SK-N-SH (cell line): ENCODE measurements at regions not wholly inside any gene's neighbourhood (a gene's known extent, or its start where the extent isn't known, plus 50 kb on each side); places are given as distances from the start of the nearest gene placed in this dataset.

Source experiments
- CTCF ChIA-PET: fragments of 300-600, 350-600 bp; formaldehyde crosslinking; extraction: SDS; loops from one replicate; lab custom pipeline; 2021; lab: Yijun Ruan, JAX
- POLR2A ChIA-PET: fragments of 350-600 bp; sonication (Branson Sonifier 250); formaldehyde crosslinking; extraction: SDS; loops from one replicate; lab custom pipeline; 2020; ENCODE audit warnings: antibody characterized with exemption, inconsistent platforms; lab: Yijun Ruan, JAX
- DNase-seq: peaks from one replicate; pipeline ENCODE4 v3.0.0; 2012
- H2AFZ ChIP-seq: fragments of 200-600 bp; sonication (generic); 2 replicates; pipeline ENCODE4 v1.8.1; 2016; ENCODE audit warnings: antibody characterized with exemption, mild to moderate bottlenecking, low read depth
- H3F3A ChIP-seq: fragments of 200-600 bp; sonication (generic); replicated peaks from 2 replicates; pipeline ENCODE3; 2016; ENCODE audit warnings: antibody characterized with exemption, mild to moderate bottlenecking; ENCODE audit not compliant: insufficient read depth
- H3K27ac ChIP-seq, 2 experiments: fragments of 200-500 bp in 1 of 2; fragments of 200-600 bp in 1 of 2; sonication (Bioruptor generic) in 1 of 2; sonication (generic), shearing (Covaris generic) in 1 of 2; 2 replicates each; pipeline versions ENCODE4 v1.5.1 to v1.6.1; 2014 to 2016; ENCODE audit warnings: low read depth in 2 of 2, inconsistent platforms in 1 of 2, low read length in 1 of 2, mild to moderate bottlenecking in 1 of 2, mixed read lengths in 1 of 2
- H3K27me3 ChIP-seq: fragments of 200-600 bp; sonication (generic), shearing (Covaris generic); 2 replicates; pipeline ENCODE4 v1.6.1; 2016; ENCODE audit warnings: mixed run types; ENCODE audit not compliant: insufficient read depth
- H3K36me3 ChIP-seq, 2 experiments: fragments of 200-500 bp in 1 of 2; fragments of 200-600 bp in 1 of 2; sonication (Bioruptor generic) in 1 of 2; sonication (generic) in 1 of 2; replicated peaks in 1 of 2; 2 replicates each; pipeline versions ENCODE3 to v1.5.1; 2014 to 2016; ENCODE audit warnings: low read length in 1 of 2, mild to moderate bottlenecking in 1 of 2; ENCODE audit not compliant: insufficient read depth in 2 of 2, control insufficient read depth in 1 of 2
- H3K4me1 ChIP-seq, 2 experiments: fragments of 200-500 bp in 1 of 2; fragments of 200-600 bp in 1 of 2; sonication (Bioruptor generic) in 1 of 2; sonication (generic), shearing (Covaris generic) in 1 of 2; 2 replicates each; pipeline versions ENCODE4 v1.5.1 to v1.6.1; 2014 to 2016; ENCODE audit warnings: low read depth in 1 of 2, low read length in 1 of 2, mixed run types in 1 of 2; ENCODE audit not compliant: insufficient read depth in 2 of 2, control insufficient read depth in 1 of 2
- H3K4me2 ChIP-seq: fragments of 200-600 bp; sonication (generic), shearing (Covaris generic); 2 replicates; pipeline ENCODE4 v1.6.1; 2017; ENCODE audit warnings: mixed run types
- H3K4me3 ChIP-seq, 2 experiments: fragments of 200-500 bp in 1 of 2; fragments of 200-600 bp in 1 of 2; sonication (Bioruptor generic) in 1 of 2; sonication (generic), shearing (Covaris generic) in 1 of 2; 2 replicates each; pipeline versions ENCODE4 v1.5.1 to v1.8.1; 2014 to 2016; ENCODE audit warnings: low read depth in 2 of 2, inconsistent platforms in 1 of 2, low read length in 1 of 2, mild to moderate bottlenecking in 1 of 2, mixed read lengths in 1 of 2, moderate library complexity in 1 of 2
- H3K79me2 ChIP-seq: fragments of 200-600 bp; sonication (generic); 2 replicates; pipeline ENCODE4 v1.8.1; 2017; ENCODE audit warnings: mild to moderate bottlenecking; ENCODE audit not compliant: insufficient read depth
- H3K9ac ChIP-seq: fragments of 200-600 bp; sonication (generic); 2 replicates; pipeline ENCODE4 v1.6.1; 2017; ENCODE audit warnings: mixed run types
- H3K9me2 ChIP-seq: fragments of 200-600 bp; sonication (generic); 2 replicates; pipeline ENCODE4 v1.6.1; 2017; ENCODE audit warnings: mixed run types
- H3K9me3 ChIP-seq: fragments of 200-600 bp; sonication (generic); 2 replicates; pipeline ENCODE4 v1.6.1; 2017; ENCODE audit warnings: mixed run types, mild to moderate bottlenecking, moderate library complexity
- H4K20me1 ChIP-seq: fragments of 200-600 bp; sonication (generic); 2 replicates; pipeline ENCODE4 v1.6.1; 2017; ENCODE audit warnings: mild to moderate bottlenecking, mixed run types; ENCODE audit not compliant: insufficient read depth
- ELF1 ChIP-seq: IDR thresholded peaks from 2 replicates; pipeline ENCODE4 v1.4.0; 2012
- EP300 ChIP-seq, 2 experiments: IDR thresholded peaks; 2 replicates each; pipeline versions ENCODE4 v1.4.0 to v1.6.1; 2012; ENCODE audit warnings: borderline replicate concordance in 1 of 2, low read depth in 1 of 2, low read length in 1 of 2
- EZH2phosphoT487 ChIP-seq: fragments of 200-600 bp; sonication (generic); IDR thresholded peaks from 2 replicates; pipeline ENCODE4 v1.6.1; 2017; ENCODE audit warnings: low read depth, mixed run types, mild to moderate bottlenecking, antibody characterized with exemption, moderate library complexity, borderline replicate concordance
- GABPA ChIP-seq: IDR thresholded peaks from 2 replicates; pipeline ENCODE4 v1.4.0; 2012; ENCODE audit warnings: low read depth, mild to moderate bottlenecking
- JUND ChIP-seq: IDR thresholded peaks from 2 replicates; pipeline ENCODE4 v1.4.0; 2012
- NRF1 ChIP-seq: IDR thresholded peaks from 2 replicates; pipeline ENCODE4 v1.6.1; 2012; ENCODE audit warnings: low read depth, mild to moderate bottlenecking, low read length
- POLR2AphosphoS5 ChIP-seq: IDR thresholded peaks from 2 replicates; pipeline ENCODE4 v1.6.1; 2012; ENCODE audit warnings: low read depth, low read length
- RCOR1 ChIP-seq: fragments of 150-350 bp; IDR thresholded peaks from 2 replicates; pipeline ENCODE4 v1.6.1; 2017; ENCODE audit warnings: antibody characterized with exemption, low read length
- RFX5 ChIP-seq: IDR thresholded peaks from 2 replicates; pipeline ENCODE4 v1.6.1; 2012; ENCODE audit warnings: mild to moderate bottlenecking, improper control_type of control experiment, low read length
- RXRA ChIP-seq: IDR thresholded peaks from 2 replicates; pipeline ENCODE4 v1.4.0; 2012; ENCODE audit warnings: low read depth, mild to moderate bottlenecking, borderline replicate concordance
- SIN3A ChIP-seq: IDR thresholded peaks from 2 replicates; pipeline ENCODE4 v1.6.1; 2012; ENCODE audit warnings: low read depth, mild to moderate bottlenecking, low read length, moderate library complexity, borderline replicate concordance
- TCF12 ChIP-seq: IDR thresholded peaks from 2 replicates; pipeline ENCODE4 v1.4.0; 2012
- TEAD4 ChIP-seq: IDR thresholded peaks from 2 replicates; pipeline ENCODE4 v1.4.0; 2012; ENCODE audit warnings: mild to moderate bottlenecking, borderline replicate concordance; ENCODE audit not compliant: insufficient read depth
- WGBS: methylation state at CpG from one replicate; pipeline ENCODE4 v1.1.6; 2017; ENCODE audit warnings: low lambda C conversion rate; 5-methylcytosine and 5-hydroxymethylcytosine counted together
- TF ChIP-seq, protein P1 (sequence below): fragments of 150-350 bp; IDR thresholded peaks from 2 replicates; pipeline ENCODE4 v1.6.1; 2016; ENCODE audit warnings: mild to moderate bottlenecking, low read depth, low read length
- TF ChIP-seq, protein P2 (sequence below): IDR thresholded peaks from 2 replicates; pipeline ENCODE4 v1.6.1; 2012; ENCODE audit warnings: mild to moderate bottlenecking, low read depth, low read length, moderate library complexity
- TF ChIP-seq, protein P3 (sequence below): IDR thresholded peaks from 2 replicates; pipeline ENCODE4; 2012
- TF ChIP-seq, protein P4 (sequence below): IDR thresholded peaks from 2 replicates; pipeline ENCODE4 v1.4.0; 2012; ENCODE audit warnings: low read depth

DNA sequence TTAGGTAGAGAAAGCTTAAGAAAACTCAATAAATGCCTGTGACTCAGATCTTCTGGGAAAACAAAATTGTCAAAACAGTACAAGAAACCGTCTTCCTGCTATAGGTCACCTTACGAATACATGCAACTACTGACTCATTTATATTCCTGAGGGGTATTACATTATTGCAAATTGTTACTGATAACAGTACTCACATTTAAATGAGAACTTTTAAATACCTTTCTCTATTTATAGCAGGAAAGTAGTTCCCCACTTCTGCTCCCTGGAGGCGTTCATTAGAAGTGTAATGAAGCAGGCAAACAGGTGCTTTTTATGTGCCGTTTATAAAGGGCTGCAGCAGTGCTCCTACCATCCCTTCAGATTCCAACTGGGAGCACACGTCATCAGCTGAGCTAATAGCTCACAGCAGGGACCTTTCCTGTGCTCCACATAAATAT lies 65.1 kb upstream of the RPRM start:
- no peaks in the 10 kb centered on the region for H3K36me3 ChIP-seq
- no peaks in the 10 kb centered on the region for H3K9me3 ChIP-seq
- ChIA-PET POLR2A (no interaction called here), CTCF (interaction anchor here (0.6 kb wide), 1 partner anchor 395 kb away, joined by 3 read pairs; no protein-coding TSS in a partner anchor)
- H3K4me1 ChIP-seq = no peaks in the 10 kb centered on the region
- no peak overlapping the region for H3K9ac ChIP-seq
- H3F3A ChIP-seq = no peaks in the 10 kb centered on the region
- H2AFZ ChIP-seq = no peak overlapping the region
- no peak overlapping the region for H3K27ac ChIP-seq
- H4K20me1 ChIP-seq = no peaks in the 10 kb centered on the region
- H3K4me2 ChIP-seq = no peak overlapping the region
- DNase-seq = no peak
- WGBS = 7% methylated on average over 5 of the region's 5 CpGs
- no peaks in the 10 kb centered on the region for H3K79me2 ChIP-seq
- H3K27me3 ChIP-seq = no peaks in the 10 kb centered on the region
- no peak overlapping the region for H3K4me3 ChIP-seq
- no peaks in the 10 kb centered on the region for H3K9me2 ChIP-seq
- no peak for TF ChIP-seq GABPA
- TF ChIP-seq, protein P1, sequence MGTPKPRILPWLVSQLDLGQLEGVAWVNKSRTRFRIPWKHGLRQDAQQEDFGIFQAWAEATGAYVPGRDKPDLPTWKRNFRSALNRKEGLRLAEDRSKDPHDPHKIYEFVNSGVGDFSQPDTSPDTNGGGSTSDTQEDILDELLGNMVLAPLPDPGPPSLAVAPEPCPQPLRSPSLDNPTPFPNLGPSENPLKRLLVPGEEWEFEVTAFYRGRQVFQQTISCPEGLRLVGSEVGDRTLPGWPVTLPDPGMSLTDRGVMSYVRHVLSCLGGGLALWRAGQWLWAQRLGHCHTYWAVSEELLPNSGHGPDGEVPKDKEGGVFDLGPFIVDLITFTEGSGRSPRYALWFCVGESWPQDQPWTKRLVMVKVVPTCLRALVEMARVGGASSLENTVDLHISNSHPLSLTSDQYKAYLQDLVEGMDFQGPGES = no peak
- TF ChIP-seq ELF1 = no peak
- TF ChIP-seq RXRA = no peak
- TF ChIP-seq, protein P2, sequence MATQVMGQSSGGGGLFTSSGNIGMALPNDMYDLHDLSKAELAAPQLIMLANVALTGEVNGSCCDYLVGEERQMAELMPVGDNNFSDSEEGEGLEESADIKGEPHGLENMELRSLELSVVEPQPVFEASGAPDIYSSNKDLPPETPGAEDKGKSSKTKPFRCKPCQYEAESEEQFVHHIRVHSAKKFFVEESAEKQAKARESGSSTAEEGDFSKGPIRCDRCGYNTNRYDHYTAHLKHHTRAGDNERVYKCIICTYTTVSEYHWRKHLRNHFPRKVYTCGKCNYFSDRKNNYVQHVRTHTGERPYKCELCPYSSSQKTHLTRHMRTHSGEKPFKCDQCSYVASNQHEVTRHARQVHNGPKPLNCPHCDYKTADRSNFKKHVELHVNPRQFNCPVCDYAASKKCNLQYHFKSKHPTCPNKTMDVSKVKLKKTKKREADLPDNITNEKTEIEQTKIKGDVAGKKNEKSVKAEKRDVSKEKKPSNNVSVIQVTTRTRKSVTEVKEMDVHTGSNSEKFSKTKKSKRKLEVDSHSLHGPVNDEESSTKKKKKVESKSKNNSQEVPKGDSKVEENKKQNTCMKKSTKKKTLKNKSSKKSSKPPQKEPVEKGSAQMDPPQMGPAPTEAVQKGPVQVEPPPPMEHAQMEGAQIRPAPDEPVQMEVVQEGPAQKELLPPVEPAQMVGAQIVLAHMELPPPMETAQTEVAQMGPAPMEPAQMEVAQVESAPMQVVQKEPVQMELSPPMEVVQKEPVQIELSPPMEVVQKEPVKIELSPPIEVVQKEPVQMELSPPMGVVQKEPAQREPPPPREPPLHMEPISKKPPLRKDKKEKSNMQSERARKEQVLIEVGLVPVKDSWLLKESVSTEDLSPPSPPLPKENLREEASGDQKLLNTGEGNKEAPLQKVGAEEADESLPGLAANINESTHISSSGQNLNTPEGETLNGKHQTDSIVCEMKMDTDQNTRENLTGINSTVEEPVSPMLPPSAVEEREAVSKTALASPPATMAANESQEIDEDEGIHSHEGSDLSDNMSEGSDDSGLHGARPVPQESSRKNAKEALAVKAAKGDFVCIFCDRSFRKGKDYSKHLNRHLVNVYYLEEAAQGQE = no peak
- no peak for TF ChIP-seq TEAD4
- TF ChIP-seq JUND = no peak
- no peak for TF ChIP-seq EZH2phosphoT487
- TF ChIP-seq SIN3A = no peak
- TF ChIP-seq, all 33 proteins: peak for 0

DNA sequence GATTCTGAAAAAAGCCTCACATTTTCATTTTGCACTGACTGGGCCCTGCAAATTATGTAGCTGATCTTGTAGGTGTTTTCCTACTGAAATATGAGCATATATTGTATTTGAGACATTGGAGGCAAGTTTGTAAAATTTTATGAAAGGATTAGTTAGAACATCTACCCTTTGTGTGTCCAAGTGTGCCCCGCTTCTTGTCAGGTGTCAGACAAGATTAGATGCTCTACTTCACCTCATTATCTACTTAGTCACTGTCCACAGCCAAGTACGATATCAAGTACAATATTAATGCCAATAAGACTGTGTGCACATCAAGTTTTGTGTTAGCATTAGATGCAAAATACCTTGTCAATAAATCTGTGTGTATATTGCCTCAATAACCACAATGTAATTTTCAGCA lies 67.8 kb upstream of the RPRM start:
- CTCF ChIA-PET = no interaction called here

More for the DNA sequence above, 67.8 kb upstream of the RPRM start:
- no peak overlapping the region for H3K4me3 ChIP-seq
- no peaks in the 10 kb centered on the region for H3K79me2 ChIP-seq
- H3F3A ChIP-seq = no peaks in the 10 kb centered on the region
- no peaks in the 10 kb centered on the region for H3K9me3 ChIP-seq
- no peak overlapping the region for H3K4me2 ChIP-seq
- H3K9me2 ChIP-seq = no peaks in the 10 kb centered on the region
- no peak overlapping the region for H2AFZ ChIP-seq
- POLR2A ChIA-PET = no interaction called here
- no peaks in the 10 kb centered on the region for H3K4me1 ChIP-seq
- WGBS = 22% methylated on average over 2 of the region's 2 CpGs
- TF ChIP-seq RFX5 = no peak
- TF ChIP-seq, protein P1 = no peak
- no peak for TF ChIP-seq NRF1
- no peak for TF ChIP-seq TEAD4
- no peak for TF ChIP-seq POLR2AphosphoS5
- no peak for TF ChIP-seq TCF12
- TF ChIP-seq, protein P3, sequence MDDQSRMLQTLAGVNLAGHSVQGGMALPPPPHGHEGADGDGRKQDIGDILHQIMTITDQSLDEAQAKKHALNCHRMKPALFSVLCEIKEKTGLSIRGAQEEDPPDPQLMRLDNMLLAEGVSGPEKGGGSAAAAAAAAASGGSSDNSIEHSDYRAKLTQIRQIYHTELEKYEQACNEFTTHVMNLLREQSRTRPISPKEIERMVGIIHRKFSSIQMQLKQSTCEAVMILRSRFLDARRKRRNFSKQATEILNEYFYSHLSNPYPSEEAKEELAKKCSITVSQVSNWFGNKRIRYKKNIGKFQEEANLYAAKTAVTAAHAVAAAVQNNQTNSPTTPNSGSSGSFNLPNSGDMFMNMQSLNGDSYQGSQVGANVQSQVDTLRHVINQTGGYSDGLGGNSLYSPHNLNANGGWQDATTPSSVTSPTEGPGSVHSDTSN = no peak
- TF ChIP-seq, protein P4, sequence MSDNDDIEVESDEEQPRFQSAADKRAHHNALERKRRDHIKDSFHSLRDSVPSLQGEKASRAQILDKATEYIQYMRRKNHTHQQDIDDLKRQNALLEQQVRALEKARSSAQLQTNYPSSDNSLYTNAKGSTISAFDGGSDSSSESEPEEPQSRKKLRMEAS = no peak
- TF ChIP-seq RCOR1 = no peak
- no peak for TF ChIP-seq EP300 (IDR thresholded peaks at IDR 0.05; ENCODE audit: borderline replicate concordance in 1 of 2, low read depth in 1 of 2, low read length in 1 of 2)
- H3K27ac ChIP-seq = no peak overlapping the region
- no peak for DNase-seq
- H4K20me1 ChIP-seq = no peaks in the 10 kb centered on the region
- H3K27me3 ChIP-seq = no peaks in the 10 kb centered on the region
- H3K36me3 ChIP-seq = no peaks in the 10 kb centered on the region
- H3K9ac ChIP-seq = no peak overlapping the region
